NCI-H69 (cell line): ENCODE measurements at regions not wholly inside any gene's neighbourhood (a gene's known extent, or its start where the extent isn't known, plus 50 kb on each side); places are given as distances from the start of the nearest gene placed in this dataset.

Experiments used
- DNase-seq: peaks from one replicate; lab custom pipeline; 2025; lab: John Stamatoyannopoulos, UW

GRCh38 chr3:181859518-181859917, 147.8 kb downstream of the SOX2 start:
- DNase-seq: peak; percentile 73

GRCh38 chr3:181860235-181860634, 148.5 kb downstream of the SOX2 start:
- DNase-seq: peak; percentile 88

GRCh38 chr3:181862502-181862901, 150.8 kb downstream of the SOX2 start:
- DNase-seq: no peak

- peak; percentile 95 for DNase-seq
These were observed 156.9 kb downstream of the SOX2 start for GRCh38 chr3:181868576-181869082.

- DNase-seq: peak; percentile 27
These were observed 161.2 kb downstream of the SOX2 start for GRCh38 chr3:181872887-181873286.

- peak; percentile 57 for DNase-seq
These were observed 168.2 kb downstream of the SOX2 start for GRCh38 chr3:181879926-181880325.

GRCh38 chr3:181880331-181880730, 168.6 kb downstream of the SOX2 start:
- DNase-seq: peak; percentile 91

GRCh38 chr3:181881749-181882148, 170.0 kb downstream of the SOX2 start:
- no peak for DNase-seq

GRCh38 chr3:181885868-181886630, 174.3 kb downstream of the SOX2 start:
- DNase-seq: no peak

- peak; percentile 50 for DNase-seq
These were observed 175.0 kb downstream of the SOX2 start for GRCh38 chr3:181886676-181887075.

GRCh38 chr3:181887685-181888084, 176.0 kb downstream of the SOX2 start:
- DNase-seq: no peak

GRCh38 chr3:181888234-181888633, 176.5 kb downstream of the SOX2 start:
- peak; percentile 47 for DNase-seq

GRCh38 chr3:181892848-181893247, 181.1 kb downstream of the SOX2 start:
- DNase-seq: no peak

GRCh38 chr3:181896605-181897004, 184.9 kb downstream of the SOX2 start:
- peak; percentile 71 for DNase-seq

- no peak for DNase-seq
These were observed 188.0 kb downstream of the SOX2 start for GRCh38 chr3:181899702-181900101.

GRCh38 chr3:181901626-181902025, 189.9 kb downstream of the SOX2 start:
- no peak for DNase-seq

GRCh38 chr3:181906338-181906737, 194.6 kb downstream of the SOX2 start:
- DNase-seq: peak; percentile 75

GRCh38 chr3:181909241-181909640, 197.5 kb downstream of the SOX2 start:
- DNase-seq: no peak

GRCh38 chr3:181912384-181912783, 200.7 kb downstream of the SOX2 start:
- peak; percentile 16 for DNase-seq

GRCh38 chr3:181913254-181913653, 201.5 kb downstream of the SOX2 start:
- peak; percentile 89 for DNase-seq

GRCh38 chr3:181915551-181915950, 203.8 kb downstream of the SOX2 start:
- DNase-seq: no peak

- DNase-seq: no peak
These were observed 204.3 kb downstream of the SOX2 start for GRCh38 chr3:181916013-181916412.

GRCh38 chr3:181917027-181917426, 205.3 kb downstream of the SOX2 start:
- DNase-seq: no peak

GRCh38 chr3:181919375-181919774, 207.7 kb downstream of the SOX2 start:
- DNase-seq: no peak
